Hepatocyte (in vitro differentiated cells): ENCODE measurements at regions not wholly inside any gene's neighbourhood (a gene's known extent, or its start where the extent isn't known, plus 50 kb on each side); places are given as distances from the start of the nearest gene placed in this dataset.

Experiments
- EZH2 ChIP-seq: fragments of 200-600 bp; sonication (generic); IDR thresholded peaks from 2 replicates; pipeline ENCODE4 v1.6.1; 2016; ENCODE audit warnings: antibody characterized with exemption, mild to moderate bottlenecking, borderline replicate concordance
- EZH2phosphoT487 ChIP-seq: fragments of 200-600 bp; sonication (generic); IDR thresholded peaks from one replicate; pipeline ENCODE4 v1.6.1; 2018; ENCODE audit warnings: antibody characterized with exemption, mild to moderate bottlenecking, low read depth, moderate library complexity; ENCODE audit not compliant: unreplicated experiment, severe bottlenecking
- TF ChIP-seq, protein P1 (sequence below): fragments of 200-600 bp; sonication (generic); IDR thresholded peaks from 2 replicates; pipeline ENCODE4 v1.5.1; 2016; ENCODE audit warnings: antibody characterized with exemption, mild to moderate bottlenecking; ENCODE audit not compliant: poor library complexity

DNA sequence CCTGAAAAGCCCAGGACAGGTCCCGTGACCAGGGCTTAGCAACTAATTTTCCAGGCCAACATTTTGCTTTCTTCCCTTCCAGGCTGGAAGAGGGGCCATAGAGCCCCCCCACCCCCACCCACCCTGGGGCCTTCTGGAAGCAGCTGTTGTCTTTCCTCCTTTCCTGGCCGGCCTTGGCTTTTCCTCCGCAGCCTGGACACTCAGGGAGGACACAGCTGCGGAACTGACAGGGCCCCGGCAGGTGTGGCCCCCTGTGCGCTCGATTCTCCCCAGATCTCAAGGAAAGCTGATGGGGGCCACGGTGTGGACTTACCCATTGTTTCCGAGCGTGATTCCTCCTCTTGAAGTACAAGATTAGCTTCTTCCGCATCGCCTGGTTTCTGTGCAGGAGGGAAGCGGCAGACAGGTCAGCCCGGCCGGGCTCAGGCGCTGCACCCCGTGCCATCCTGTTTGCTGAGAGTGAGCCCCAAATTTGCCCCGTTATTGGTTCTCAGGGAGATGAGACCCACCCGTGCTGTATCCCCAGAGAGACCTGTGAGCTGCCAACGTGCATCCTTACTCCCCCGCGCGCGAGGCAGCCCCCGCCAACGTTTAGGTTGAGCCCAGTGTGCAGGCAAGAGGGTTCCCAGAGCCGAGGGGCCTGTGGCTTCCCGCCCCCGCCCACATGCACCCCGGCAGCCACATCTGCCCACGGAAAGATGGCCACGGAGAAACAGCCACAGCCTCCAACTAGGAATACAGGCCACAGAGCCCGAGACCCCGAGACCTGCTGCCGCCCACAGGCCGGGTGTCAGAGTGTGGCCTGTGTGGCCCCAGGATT is 129.6 kb downstream of the NCOR2 start:
- TF ChIP-seq, protein P1, sequence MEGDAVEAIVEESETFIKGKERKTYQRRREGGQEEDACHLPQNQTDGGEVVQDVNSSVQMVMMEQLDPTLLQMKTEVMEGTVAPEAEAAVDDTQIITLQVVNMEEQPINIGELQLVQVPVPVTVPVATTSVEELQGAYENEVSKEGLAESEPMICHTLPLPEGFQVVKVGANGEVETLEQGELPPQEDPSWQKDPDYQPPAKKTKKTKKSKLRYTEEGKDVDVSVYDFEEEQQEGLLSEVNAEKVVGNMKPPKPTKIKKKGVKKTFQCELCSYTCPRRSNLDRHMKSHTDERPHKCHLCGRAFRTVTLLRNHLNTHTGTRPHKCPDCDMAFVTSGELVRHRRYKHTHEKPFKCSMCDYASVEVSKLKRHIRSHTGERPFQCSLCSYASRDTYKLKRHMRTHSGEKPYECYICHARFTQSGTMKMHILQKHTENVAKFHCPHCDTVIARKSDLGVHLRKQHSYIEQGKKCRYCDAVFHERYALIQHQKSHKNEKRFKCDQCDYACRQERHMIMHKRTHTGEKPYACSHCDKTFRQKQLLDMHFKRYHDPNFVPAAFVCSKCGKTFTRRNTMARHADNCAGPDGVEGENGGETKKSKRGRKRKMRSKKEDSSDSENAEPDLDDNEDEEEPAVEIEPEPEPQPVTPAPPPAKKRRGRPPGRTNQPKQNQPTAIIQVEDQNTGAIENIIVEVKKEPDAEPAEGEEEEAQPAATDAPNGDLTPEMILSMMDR: no peak
- TF ChIP-seq EZH2phosphoT487: no peak
- TF ChIP-seq EZH2: no peak
